GM12865 (cell line): ENCODE measurements at regions not wholly inside any gene's neighbourhood (a gene's known extent, or its start where the extent isn't known, plus 50 kb on each side); places are given as distances from the start of the nearest gene placed in this dataset.

ENCODE experiments used
- DNase-seq: peaks from one replicate; pipeline ENCODE4 v3.0.0; 2010; ENCODE audit warnings: low read depth
- H3K4me3 ChIP-seq: 2 replicates; pipeline ENCODE4 v1.5.1; 2011; ENCODE audit warnings: mild to moderate bottlenecking, low read depth, low read length, control low read depth
- CTCF ChIP-seq: IDR thresholded peaks from 2 replicates; pipeline ENCODE4 v1.5.1; 2011; ENCODE audit warnings: low read length, control low read depth, low read depth, inconsistent platforms; ENCODE audit not compliant: insufficient read depth; ENCODE audit errors: missing control alignments

GRCh38 chr16:77617553-77617952, 104.8 kb upstream of the NUDT7 start:
- no peak overlapping the region for H3K4me3 ChIP-seq
- DNase-seq: no peak
- no peak for TF ChIP-seq CTCF

GRCh38 chr16:77617996-77618395, 104.3 kb upstream of the NUDT7 start:
- DNase-seq: no peak
- no peak overlapping the region for H3K4me3 ChIP-seq
- no peak for TF ChIP-seq CTCF

GRCh38 chr16:77618951-77619350, 103.4 kb upstream of the NUDT7 start:
- H3K4me3 ChIP-seq: no peak overlapping the region
- no peak for TF ChIP-seq CTCF
- no peak for DNase-seq

- TF ChIP-seq CTCF: no peak
- no peak for DNase-seq
- no peak overlapping the region for H3K4me3 ChIP-seq
These were observed 98.2 kb upstream of the NUDT7 start for GRCh38 chr16:77624085-77624484.

GRCh38 chr16:77636615-77637014, 85.7 kb upstream of the NUDT7 start:
- H3K4me3 ChIP-seq: no peak overlapping the region
- TF ChIP-seq CTCF: no peak
- DNase-seq: no peak

GRCh38 chr16:77637940-77638339, 84.4 kb upstream of the NUDT7 start:
- no peak for TF ChIP-seq CTCF
- no peak for DNase-seq
- no peak overlapping the region for H3K4me3 ChIP-seq

GRCh38 chr16:77643176-77643575, 79.1 kb upstream of the NUDT7 start:
- no peak for DNase-seq
- no peak for TF ChIP-seq CTCF
- no peak overlapping the region for H3K4me3 ChIP-seq
